Hippocampal formation (tissue), 2 donors: ENCODE measurements at regions not wholly inside any gene's neighbourhood (a gene's known extent, or its start where the extent isn't known, plus 50 kb on each side); places are given as distances from the start of the nearest gene placed in this dataset.

ENCODE experiments used
- DNase-seq, 2 donors: peaks; one replicate each; lab custom pipeline; 2025; lab: John Stamatoyannopoulos, UW

DNA sequence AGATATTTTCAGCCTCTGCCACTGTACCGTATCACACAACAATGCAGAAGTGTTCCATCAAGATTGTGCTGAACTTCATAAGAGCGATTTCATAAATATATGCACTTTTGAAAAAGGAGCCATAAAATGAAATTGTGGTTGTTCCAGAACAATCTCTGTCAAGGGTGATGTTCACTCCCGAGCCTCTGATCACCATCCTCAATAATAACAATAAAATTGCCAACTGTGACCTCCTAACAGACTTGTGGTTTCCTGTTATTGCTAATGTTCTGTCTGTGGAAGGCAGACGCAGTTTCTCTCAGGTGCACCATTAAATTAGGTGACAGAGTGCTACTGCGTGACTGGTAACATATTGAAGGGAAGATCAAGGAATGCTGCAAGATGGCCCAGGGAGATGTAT lies 383.7 kb downstream of the SOCS6 start:
- no peak for DNase-seq

DNA sequence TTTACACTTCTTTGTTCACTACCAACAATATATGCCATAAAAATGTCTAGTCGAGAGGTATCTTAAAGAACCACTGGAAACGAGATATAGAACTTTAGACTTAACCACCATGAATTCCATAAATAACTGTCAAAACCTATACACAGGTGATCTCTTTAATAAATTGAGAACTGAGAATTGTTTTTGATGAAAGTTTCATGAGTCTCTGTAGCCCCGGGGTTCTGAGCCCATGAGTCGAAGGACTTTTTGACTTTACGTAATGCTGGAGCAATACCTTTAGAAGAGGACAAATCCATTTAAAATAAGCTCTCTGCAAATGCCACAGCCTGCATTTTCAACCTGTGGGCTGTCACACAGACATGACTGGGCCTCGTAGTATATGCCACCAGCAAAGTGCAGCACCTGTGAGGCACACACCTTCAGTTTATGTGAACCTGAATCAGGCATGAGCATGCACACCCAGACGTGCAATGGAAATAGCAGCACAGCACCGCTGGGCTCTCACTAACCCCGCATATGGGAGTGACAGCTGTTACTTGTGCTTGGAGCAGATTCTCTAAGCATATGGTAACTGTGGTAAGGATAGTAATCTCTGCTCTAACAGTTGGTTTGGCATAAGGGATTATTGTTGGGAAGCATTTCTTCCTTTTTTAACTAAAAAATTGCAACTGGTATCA lies 383.2 kb downstream of the SOCS6 start:
- no peak for DNase-seq

- DNase-seq = no peak
Observed at GRCh38 chr18:70666936-70667335, 378.1 kb downstream of the SOCS6 start.

DNA sequence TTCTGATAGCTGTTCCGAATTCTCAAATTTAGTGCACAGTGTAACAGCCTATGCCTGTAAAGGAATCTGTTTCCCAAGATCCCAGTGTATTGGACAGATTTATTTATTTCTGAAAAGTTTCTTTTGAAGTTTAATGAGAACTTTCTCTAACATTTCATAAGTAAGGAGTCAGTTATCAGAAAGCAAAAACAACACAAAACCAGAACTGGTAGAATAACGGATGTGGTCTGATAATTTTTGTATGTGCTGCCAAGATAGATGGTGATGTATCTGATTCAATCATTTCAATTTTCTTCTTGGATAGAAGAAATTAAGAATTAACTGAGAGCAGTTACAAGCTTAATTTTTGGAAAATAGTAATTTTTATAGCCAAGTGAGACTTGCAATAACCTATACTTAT lies 374.3 kb downstream of the SOCS6 start:
- DNase-seq = no peak

DNA sequence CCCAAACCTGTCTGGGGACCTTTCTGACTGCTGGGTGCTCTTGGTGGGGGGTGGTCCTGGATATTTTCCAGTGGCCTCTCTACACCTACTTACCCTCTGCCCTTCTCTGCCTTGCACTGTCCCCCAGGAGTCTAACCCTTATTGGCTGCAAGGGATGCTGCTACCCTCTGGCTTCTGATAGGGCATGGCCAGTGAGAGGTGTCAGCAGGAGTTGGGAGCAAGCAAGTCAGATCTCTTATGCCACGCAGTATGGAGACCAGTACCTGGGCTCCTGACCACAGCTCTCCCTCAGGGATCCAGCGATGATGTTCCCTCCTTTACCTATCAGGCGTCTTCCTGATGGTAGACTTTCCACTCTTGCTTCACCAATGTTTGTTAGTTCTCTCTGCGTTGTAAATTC lies 373.7 kb downstream of the SOCS6 start:
- DNase-seq = no peak

- no peak for DNase-seq
Observed at GRCh38 chr18:70659036-70659925, 370.4 kb downstream of the SOCS6 start.

GRCh38 chr18:70653671-70654070 lies 364.8 kb downstream of the SOCS6 start:
- DNase-seq = no peak

GRCh38 chr18:70650878-70651277 lies 362.0 kb downstream of the SOCS6 start:
- DNase-seq = no peak

- DNase-seq = no peak
Observed at GRCh38 chr18:70649683-70650082, 360.8 kb downstream of the SOCS6 start.

DNA sequence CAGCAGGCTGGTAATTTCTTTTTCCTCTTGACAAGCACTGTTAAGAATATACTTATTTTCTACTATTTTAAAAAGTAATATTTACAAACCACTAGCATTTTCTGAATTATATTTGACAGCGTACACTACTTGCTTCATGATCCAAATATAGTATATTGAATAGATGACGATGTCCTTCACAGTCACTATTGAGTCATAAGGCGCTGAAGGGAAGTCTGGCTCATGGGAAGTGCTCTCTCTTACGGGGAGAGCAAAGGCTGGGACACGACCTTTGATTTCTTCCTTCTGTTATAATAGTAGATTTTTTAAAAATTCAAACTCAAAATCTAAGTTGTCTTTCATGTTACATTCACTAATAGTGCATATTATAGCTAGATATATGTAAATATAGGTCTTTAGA lies 357.1 kb downstream of the SOCS6 start:
- no peak for DNase-seq

DNA sequence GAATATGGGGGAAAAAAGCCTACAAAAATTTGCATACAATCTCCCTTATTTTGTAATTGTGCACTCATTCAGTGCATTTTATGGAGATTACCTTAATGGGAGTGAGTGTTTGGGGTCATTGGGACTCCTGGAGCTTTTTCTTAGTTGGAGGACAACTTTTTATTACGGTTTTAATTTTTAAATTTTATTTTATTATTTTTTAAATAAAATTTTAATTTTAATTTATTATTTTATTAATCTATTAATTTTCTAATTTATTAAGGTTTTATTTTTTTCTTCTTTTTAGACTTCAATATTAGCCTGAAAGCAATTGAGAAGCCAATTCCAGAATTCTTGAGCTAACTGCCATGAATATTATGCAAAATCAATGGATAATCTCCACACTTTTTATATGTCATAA lies 355.0 kb downstream of the SOCS6 start:
- DNase-seq = no peak

- DNase-seq = no peak
Observed at GRCh38 chr18:70641156-70641775, 352.4 kb downstream of the SOCS6 start.

- no peak for DNase-seq
Observed at GRCh38 chr18:70640336-70640887, 351.6 kb downstream of the SOCS6 start.

DNA sequence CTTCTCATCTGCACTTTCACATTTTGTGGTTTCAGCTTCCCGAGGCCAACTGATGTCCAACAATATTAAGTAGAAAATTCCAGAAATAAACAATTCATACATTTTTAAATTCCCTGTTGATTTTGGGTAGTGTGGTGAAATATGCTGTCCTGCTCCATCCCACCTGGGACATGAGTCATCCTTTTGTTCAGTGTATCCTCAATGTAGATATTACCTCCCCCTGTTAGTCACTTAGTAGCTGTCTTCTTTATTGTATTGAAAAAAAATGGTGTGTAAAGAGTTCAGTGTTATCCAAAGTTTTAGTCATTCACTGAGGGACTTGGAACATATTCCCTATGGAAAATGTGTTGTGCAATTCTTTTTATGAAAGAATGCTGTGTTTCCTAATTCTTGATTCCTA lies 348.1 kb downstream of the SOCS6 start:
- DNase-seq = no peak

GRCh38 chr18:70634576-70635147 lies 345.8 kb downstream of the SOCS6 start:
- DNase-seq = no peak

- DNase-seq = no peak
Observed at GRCh38 chr18:70627182-70627802, 338.4 kb downstream of the SOCS6 start.

- no peak for DNase-seq
Observed at GRCh38 chr18:70622622-70623419, 334.0 kb downstream of the SOCS6 start.

GRCh38 chr18:70621710-70622109 lies 332.9 kb downstream of the SOCS6 start:
- DNase-seq = no peak

DNA sequence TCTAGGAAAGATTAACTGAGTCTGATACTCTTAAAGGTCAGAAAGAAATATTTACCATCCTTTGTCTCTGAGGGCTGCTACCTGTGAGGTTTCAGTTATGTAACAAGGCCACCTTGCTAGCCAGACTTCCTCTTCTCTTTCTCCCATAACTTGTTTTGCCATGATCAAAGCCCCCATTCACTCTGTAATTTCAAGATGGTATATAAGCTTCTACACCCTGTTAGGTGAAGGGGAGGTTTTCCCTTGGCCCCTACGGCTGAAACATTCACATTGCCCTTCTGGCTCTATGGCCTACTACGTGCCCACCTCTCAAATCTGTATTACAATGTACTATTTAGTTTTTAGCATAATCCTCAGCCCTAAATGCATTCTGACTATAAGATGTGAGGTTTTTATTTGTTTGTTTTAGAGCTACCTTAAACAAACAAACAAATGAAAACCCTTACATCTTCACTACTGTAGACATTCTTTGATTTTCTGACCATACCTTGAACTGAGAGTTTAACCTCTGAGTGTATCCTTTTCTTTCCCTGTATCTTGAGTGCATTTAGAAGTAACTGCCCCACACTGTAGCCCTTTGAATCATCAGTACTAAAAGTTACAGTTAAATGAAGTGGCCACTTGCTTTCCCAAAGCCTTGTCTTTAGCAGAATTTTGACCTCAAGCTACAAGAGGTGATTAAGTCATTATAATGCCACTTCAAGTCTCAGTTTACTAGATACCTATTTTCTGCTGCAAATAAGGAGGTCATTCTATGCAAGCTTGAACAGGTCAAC lies 332.2 kb downstream of the SOCS6 start:
- no peak for DNase-seq
